Astrocyte (in vitro differentiated cells and primary cell): ENCODE measurements at regions not wholly inside any gene's neighbourhood (a gene's known extent, or its start where the extent isn't known, plus 50 kb on each side); places are given as distances from the start of the nearest gene placed in this dataset.

Experiments
- DNase-seq: peaks from one replicate; pipeline ENCODE4 v3.0.0-alpha.2; 2010; ENCODE audit warnings: low read depth
- FAIRE-seq: peaks from 2 replicates; lab custom pipeline; 2011; peaks lifted over from hg19 to GRCh38; lab: Jason Lieb, UNC
- H2AFZ ChIP-seq: 2 replicates; pipeline ENCODE4 v1.6.0; 2012; ENCODE audit warnings: low read depth, low read length, inconsistent platforms
- H3K27ac ChIP-seq: 2 replicates; pipeline ENCODE4 v1.5.1; 2011; ENCODE audit warnings: low read depth, low read length, inconsistent platforms
- H3K27me3 ChIP-seq: 2 replicates; pipeline ENCODE4 v1.6.0; 2011; ENCODE audit warnings: low read length, inconsistent platforms; ENCODE audit not compliant: insufficient read depth
- H3K36me3 ChIP-seq: 2 replicates; pipeline ENCODE4 v1.5.1; 2011; ENCODE audit warnings: low read length, inconsistent platforms; ENCODE audit not compliant: insufficient read depth
- H3K4me1 ChIP-seq: 2 replicates; pipeline ENCODE4 v1.5.1; 2011; ENCODE audit warnings: low read length, inconsistent platforms; ENCODE audit not compliant: insufficient read depth
- H3K4me2 ChIP-seq: 2 replicates; pipeline ENCODE4 v1.6.0; 2012; ENCODE audit warnings: low read length, inconsistent platforms
- H3K4me3 ChIP-seq: 2 replicates; pipeline ENCODE4 v1.5.1; 2011; ENCODE audit warnings: low read depth, mild to moderate bottlenecking, low read length, inconsistent platforms; ENCODE audit not compliant: insufficient read depth
- H3K79me2 ChIP-seq: 2 replicates; pipeline ENCODE4 v1.6.0; 2012; ENCODE audit warnings: mild to moderate bottlenecking, low read length, inconsistent platforms; ENCODE audit not compliant: insufficient read depth
- H3K9ac ChIP-seq: 2 replicates; pipeline ENCODE4 v1.6.0; 2012; ENCODE audit warnings: mild to moderate bottlenecking, low read length, inconsistent platforms
- H3K9me3 ChIP-seq: 2 replicates; pipeline ENCODE4 v1.5.1; 2012; ENCODE audit warnings: low read depth, mild to moderate bottlenecking, low read length, inconsistent platforms; ENCODE audit not compliant: insufficient read depth
- H4K20me1 ChIP-seq: 2 replicates; pipeline ENCODE4 v1.6.0; 2012; ENCODE audit warnings: low read length, inconsistent platforms; ENCODE audit not compliant: insufficient read depth
- H3K27ac Mint-ChIP-seq: one replicate; pipeline ENCODE4 v1.8.0; 2021; ENCODE audit warnings: mild to moderate bottlenecking, mixed read lengths; ENCODE audit not compliant: unreplicated experiment
- H3K27me3 Mint-ChIP-seq: one replicate; pipeline ENCODE4 v1.8.0; 2021; ENCODE audit warnings: low read depth, mixed read lengths; ENCODE audit not compliant: unreplicated experiment
- H3K36me3 Mint-ChIP-seq: one replicate; pipeline ENCODE4 v1.8.0; 2021; ENCODE audit warnings: low read depth, mixed read lengths; ENCODE audit not compliant: unreplicated experiment
- H3K4me1 Mint-ChIP-seq: one replicate; pipeline ENCODE4 v1.8.0; 2021; ENCODE audit warnings: low read depth, mixed read lengths; ENCODE audit not compliant: unreplicated experiment
- H3K4me3 Mint-ChIP-seq: one replicate; pipeline ENCODE4 v1.8.0; 2021; ENCODE audit warnings: mild to moderate bottlenecking, moderate library complexity, mixed read lengths; ENCODE audit not compliant: unreplicated experiment
- H3K9me3 Mint-ChIP-seq: one replicate; pipeline ENCODE4 v1.8.0; 2021; ENCODE audit warnings: mild to moderate bottlenecking, mixed read lengths; ENCODE audit not compliant: unreplicated experiment
- EZH2 ChIP-seq: IDR thresholded peaks from 2 replicates; pipeline ENCODE4 v1.6.1; 2012; ENCODE audit warnings: mild to moderate bottlenecking, low read length, inconsistent platforms; ENCODE audit not compliant: insufficient read depth
- TF ChIP-seq, protein P1 (sequence below): IDR thresholded peaks from 2 replicates; pipeline ENCODE4 v1.5.1; 2011; ENCODE audit warnings: low read depth, mild to moderate bottlenecking, inconsistent platforms, low read length, moderate library complexity; ENCODE audit not compliant: insufficient read depth

- H3K9ac ChIP-seq = no peak overlapping the region
- Mint-ChIP-seq H3K4me1 (peaks cover 8% of the 10 kb centered on the region), H3K4me3 (no peak overlapping the region), H3K27ac (peak overlapping the region; percentile 74), H3K9me3 (no peaks in the 10 kb centered on the region), H3K36me3 (no peaks in the 10 kb centered on the region), H3K27me3 (no peaks in the 10 kb centered on the region)
- no peak for FAIRE-seq
- peaks cover 2% of the 10 kb centered on the region for H3K27me3 ChIP-seq
- DNase-seq = no peak
- no peaks in the 10 kb centered on the region for H4K20me1 ChIP-seq
- TF ChIP-seq, protein P1, sequence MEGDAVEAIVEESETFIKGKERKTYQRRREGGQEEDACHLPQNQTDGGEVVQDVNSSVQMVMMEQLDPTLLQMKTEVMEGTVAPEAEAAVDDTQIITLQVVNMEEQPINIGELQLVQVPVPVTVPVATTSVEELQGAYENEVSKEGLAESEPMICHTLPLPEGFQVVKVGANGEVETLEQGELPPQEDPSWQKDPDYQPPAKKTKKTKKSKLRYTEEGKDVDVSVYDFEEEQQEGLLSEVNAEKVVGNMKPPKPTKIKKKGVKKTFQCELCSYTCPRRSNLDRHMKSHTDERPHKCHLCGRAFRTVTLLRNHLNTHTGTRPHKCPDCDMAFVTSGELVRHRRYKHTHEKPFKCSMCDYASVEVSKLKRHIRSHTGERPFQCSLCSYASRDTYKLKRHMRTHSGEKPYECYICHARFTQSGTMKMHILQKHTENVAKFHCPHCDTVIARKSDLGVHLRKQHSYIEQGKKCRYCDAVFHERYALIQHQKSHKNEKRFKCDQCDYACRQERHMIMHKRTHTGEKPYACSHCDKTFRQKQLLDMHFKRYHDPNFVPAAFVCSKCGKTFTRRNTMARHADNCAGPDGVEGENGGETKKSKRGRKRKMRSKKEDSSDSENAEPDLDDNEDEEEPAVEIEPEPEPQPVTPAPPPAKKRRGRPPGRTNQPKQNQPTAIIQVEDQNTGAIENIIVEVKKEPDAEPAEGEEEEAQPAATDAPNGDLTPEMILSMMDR = no peak
- no peak for TF ChIP-seq EZH2
- no peak overlapping the region for H3K27ac ChIP-seq
- no peak overlapping the region for H2AFZ ChIP-seq
- no peaks in the 10 kb centered on the region for H3K4me1 ChIP-seq
- no peaks in the 10 kb centered on the region for H3K9me3 ChIP-seq
- no peak overlapping the region for H3K4me3 ChIP-seq
- no peak overlapping the region for H3K4me2 ChIP-seq
- no peaks in the 10 kb centered on the region for H3K36me3 ChIP-seq
- no peaks in the 10 kb centered on the region for H3K79me2 ChIP-seq
These were observed 557.4 kb upstream of the ZFHX3 start for GRCh38 chr16:73605309-73605708.

- no peaks in the 10 kb centered on the region for H3K36me3 ChIP-seq
- H3K9me3 Mint-ChIP-seq = no peaks in the 10 kb centered on the region
- H2AFZ ChIP-seq = no peak overlapping the region
- no peak for FAIRE-seq
- TF ChIP-seq, protein P1 = no peak
- no peak for TF ChIP-seq EZH2
- H3K9me3 ChIP-seq = no peaks in the 10 kb centered on the region
- no peak for DNase-seq
- no peak overlapping the region for H3K9ac ChIP-seq
- no peak overlapping the region for H3K27ac ChIP-seq
- H3K4me3 ChIP-seq = no peak overlapping the region
- H3K4me1 ChIP-seq = no peaks in the 10 kb centered on the region
- no peaks in the 10 kb centered on the region for H3K36me3 Mint-ChIP-seq
- H3K4me1 Mint-ChIP-seq = peaks cover 8% of the 10 kb centered on the region
- no peak overlapping the region for H3K4me3 Mint-ChIP-seq
- H3K27me3 Mint-ChIP-seq = no peaks in the 10 kb centered on the region
- no peaks in the 10 kb centered on the region for H3K27me3 ChIP-seq
- H4K20me1 ChIP-seq = no peaks in the 10 kb centered on the region
- no peak overlapping the region for H3K27ac Mint-ChIP-seq
- no peak overlapping the region for H3K4me2 ChIP-seq
- H3K79me2 ChIP-seq = no peaks in the 10 kb centered on the region
These were observed 554.0 kb upstream of the ZFHX3 start for GRCh38 chr16:73601911-73602310.

GRCh38 chr16:73599870-73600269 lies 551.9 kb upstream of the ZFHX3 start:
- H3K9ac ChIP-seq = no peak overlapping the region
- H3K79me2 ChIP-seq = no peaks in the 10 kb centered on the region
- Mint-ChIP-seq H3K36me3 (no peaks in the 10 kb centered on the region), H3K27me3 (no peaks in the 10 kb centered on the region), H3K4me3 (no peak overlapping the region), H3K27ac (no peak overlapping the region), H3K9me3 (no peaks in the 10 kb centered on the region), H3K4me1 (peaks cover 2% of the 10 kb centered on the region)
- FAIRE-seq (no peak), DNase-seq (no peak)
- H4K20me1 ChIP-seq = no peaks in the 10 kb centered on the region
- H3K27ac ChIP-seq = no peak overlapping the region
- no peak overlapping the region for H2AFZ ChIP-seq
- H3K4me2 ChIP-seq = no peak overlapping the region
- TF ChIP-seq, protein P1 = no peak
- TF ChIP-seq EZH2 = no peak
- H3K4me3 ChIP-seq = no peak overlapping the region
- H3K27me3 ChIP-seq = no peaks in the 10 kb centered on the region
- no peaks in the 10 kb centered on the region for H3K36me3 ChIP-seq
- H3K9me3 ChIP-seq = no peaks in the 10 kb centered on the region
- H3K4me1 ChIP-seq = no peaks in the 10 kb centered on the region
